ENCODE measurements at regions not wholly inside any gene's neighbourhood (a gene's known extent, or its start where the extent isn't known, plus 50 kb on each side); places are given as distances from the start of the nearest gene placed in this dataset.

- no peak for TF ChIP-seq REST (IDR thresholded peaks at IDR 0.05; ENCODE audit: unreplicated experiment)
Observed at GRCh38 chr3:25142609-25143355, 285.3 kb upstream of the RARB start (continued).

- ATAC-seq = peak; percentile 41; the same call in 1 of the 3 replicates
Observed at GRCh38 chr3:25143356-25144025, 284.6 kb upstream of the RARB start.

GRCh38 chr3:25144430-25144829, 283.6 kb upstream of the RARB start:
- peaks cover 19% of the 10 kb centered on the region for H3K9me2 ChIP-seq (ENCODE audit: insufficient read depth)
- Mint-ChIP-seq H3K4me1 (peaks cover 9% of the 10 kb centered on the region; the same call in 2 of the 3 replicates), H3K27ac (no peak overlapping the region), H3K9me3 (0 out of 3 replicates have a peak, but pooled peaks cover 3% of the 10 kb centered on the region), H3K27me3 (ENCODE audit: insufficient read depth, low read depth, poor library complexity) (no peaks in the 10 kb centered on the region), H3K4me3 (no peak overlapping the region), H3K36me3 (ENCODE audit: low read depth) (no peaks in the 10 kb centered on the region)
- DNase-seq (ENCODE audit: low spot score) (no peak), ATAC-seq (no peak)
- no peak overlapping the region for H3K4me2 ChIP-seq
- H3K36me3 ChIP-seq (ENCODE audit: insufficient read depth) = no peaks in the 10 kb centered on the region
- H3K4me1 ChIP-seq (ENCODE audit: insufficient read depth) = no peaks in the 10 kb centered on the region; the same call in 1 of the 2 replicates
- H3K27me3 ChIP-seq (ENCODE audit: insufficient read depth) = no peaks in the 10 kb centered on the region
- no peak overlapping the region for H3K27ac ChIP-seq (ENCODE audit: low read depth)
- H4K20me1 ChIP-seq (replicated peaks; ENCODE audit: insufficient read depth) = no peaks in the 10 kb centered on the region
- no peak overlapping the region for H3K4me3 ChIP-seq
- TF ChIP-seq ZNF331 (CRISPR knock-in tag; IDR thresholded peaks at IDR 0.05; ENCODE audit: low read depth) (no peak), STAT1 (IDR thresholded peaks at IDR 0.05; ENCODE audit: unreplicated experiment) (no peak), EZH2phosphoT487 (IDR thresholded peaks at IDR 0.05; ENCODE audit: unreplicated experiment) (no peak)
- H2AFZ ChIP-seq = no peak overlapping the region
- H3F3A ChIP-seq (replicated peaks; ENCODE audit: low read depth) = no peaks in the 10 kb centered on the region
- H3K79me2 ChIP-seq (replicated peaks; ENCODE audit: insufficient read depth) = no peaks in the 10 kb centered on the region

More at GRCh38 chr3:25143356-25144025, 284.6 kb upstream of the RARB start:
- Mint-ChIP-seq H3K4me3 (no peak overlapping the region), H3K9me3 (peaks cover 5% of the 10 kb centered on the region; the same call in 1 of the 3 replicates), H3K4me1 (peaks cover 9% of the 10 kb centered on the region; the same call in 2 of the 3 replicates), H3K27me3 (ENCODE audit: insufficient read depth, low read depth, poor library complexity) (no peaks in the 10 kb centered on the region), H3K27ac (no peak overlapping the region), H3K36me3 (ENCODE audit: low read depth) (0 out of 3 replicates have a peak, but pooled peaks cover 4% of the 10 kb centered on the region)
- Histone ChIP-seq H3K27ac (ENCODE audit: low read depth) (no peak overlapping the region), H2AFZ (peak overlapping the region; percentile 52; the same call in 1 of the 2 replicates), H3K4me3 (no peak overlapping the region), H3K36me3 (ENCODE audit: insufficient read depth) (no peaks in the 10 kb centered on the region), H3K4me1 (ENCODE audit: insufficient read depth) (no peaks in the 10 kb centered on the region; the same call in 1 of the 2 replicates), H3K4me2 (no peak overlapping the region), H3K9me2 (ENCODE audit: insufficient read depth) (peaks cover 14% of the 10 kb centered on the region), H4K20me1 (replicated peaks; ENCODE audit: insufficient read depth) (no peaks in the 10 kb centered on the region), H3K27me3 (ENCODE audit: insufficient read depth) (no peaks in the 10 kb centered on the region), H3F3A (replicated peaks; ENCODE audit: low read depth) (no peaks in the 10 kb centered on the region), H3K79me2 (replicated peaks; ENCODE audit: insufficient read depth) (no peaks in the 10 kb centered on the region)
- TF ChIP-seq ETS1 (IDR thresholded peaks at IDR 0.05) (no peak), CREB1 (CRISPR knock-in tag; IDR thresholded peaks at IDR 0.05; ENCODE audit: low read depth) (no peak)
- DNase-seq (ENCODE audit: low spot score) = peak; percentile 17
